NCI-H2227 treated with DMSO at 0.1 percent for 48 hours (cell line): ENCODE measurements at regions not wholly inside any gene's neighbourhood (a gene's known extent, or its start where the extent isn't known, plus 50 kb on each side); places are given as distances from the start of the nearest gene placed in this dataset.
"Not testable (repeated sequence)": the region's sequence is repeated elsewhere in the genome, so short reads cannot be mapped to it uniquely, and the experiment has no call there.

ENCODE experiments used
- DNase-seq: peaks from one replicate; lab custom pipeline; 2025; lab: John Stamatoyannopoulos, UW

GRCh38 chr15:96818861-96819260 is 488.4 kb downstream of the NR2F2 start:
- no peak for DNase-seq

GRCh38 chr15:96827981-96828380 is 497.5 kb downstream of the NR2F2 start:
- DNase-seq, result no peak

- no peak for DNase-seq
These were observed 506.9 kb downstream of the NR2F2 start for GRCh38 chr15:96837241-96837970.

GRCh38 chr15:96838081-96838480 is 507.6 kb downstream of the NR2F2 start:
- no peak for DNase-seq

- DNase-seq, result no peak
These were observed 518.9 kb downstream of the NR2F2 start for GRCh38 chr15:96849271-96849900.

- DNase-seq, result no peak
These were observed 521.1 kb downstream of the NR2F2 start for GRCh38 chr15:96851613-96852012.

- DNase-seq, result no peak
These were observed 528.2 kb downstream of the NR2F2 start for GRCh38 chr15:96858694-96859093.

GRCh38 chr15:96860741-96861140 is 530.2 kb downstream of the NR2F2 start:
- DNase-seq, result no peak

GRCh38 chr15:96867992-96868391 is 537.5 kb downstream of the NR2F2 start:
- no peak for DNase-seq

GRCh38 chr15:96869122-96869521 is 538.6 kb downstream of the NR2F2 start:
- DNase-seq, result no peak

- DNase-seq, result no peak
These were observed 539.3 kb downstream of the NR2F2 start for GRCh38 chr15:96869790-96870189.

GRCh38 chr15:96870580-96870979 is 540.1 kb downstream of the NR2F2 start:
- peak; percentile 89 for DNase-seq

- DNase-seq, result not testable (repeated sequence)
These were observed 546.9 kb downstream of the NR2F2 start for GRCh38 chr15:96877442-96877841.

- DNase-seq, result no peak
These were observed 547.6 kb downstream of the NR2F2 start for GRCh38 chr15:96878129-96878528.

- DNase-seq, result no peak
These were observed 551.7 kb downstream of the NR2F2 start for GRCh38 chr15:96882121-96882772.

- DNase-seq, result no peak
These were observed 557.2 kb downstream of the NR2F2 start for GRCh38 chr15:96887730-96888129.

GRCh38 chr15:96888764-96889163 is 558.3 kb downstream of the NR2F2 start:
- DNase-seq, result no peak

GRCh38 chr15:96889734-96890480 is 559.4 kb downstream of the NR2F2 start:
- DNase-seq, result no peak

- no peak for DNase-seq
These were observed 560.5 kb downstream of the NR2F2 start for GRCh38 chr15:96891046-96891445.

GRCh38 chr15:96893159-96893906 is 562.8 kb downstream of the NR2F2 start:
- peak; percentile 52 for DNase-seq

- no peak for DNase-seq
These were observed 564.2 kb downstream of the NR2F2 start for GRCh38 chr15:96894659-96895058.

GRCh38 chr15:96896766-96897165 is 566.3 kb downstream of the NR2F2 start:
- no peak for DNase-seq
